IMR-90 (cell line): ENCODE measurements at regions not wholly inside any gene's neighbourhood (a gene's known extent, or its start where the extent isn't known, plus 50 kb on each side); places are given as distances from the start of the nearest gene placed in this dataset.

ENCODE experiments used
- ATAC-seq: fragments of 200-7000 bp; cut with Tn5 transposase; 2 replicates; pipeline ENCODE4 v1.9.1; 2020; ENCODE audit warnings: low read depth, mild to moderate bottlenecking, moderate library complexity
- BruUV-seq: library from RNA; stranded (reverse); fragments of 400-500 nt; replicated peaks from 2 replicates; lab custom pipeline; 2021; lab: Mats Ljungman, UMichigan
- CTCF ChIA-PET: fragments of 300-600 bp; formaldehyde crosslinking; extraction: SDS; loops from one replicate; lab custom pipeline; 2021; ENCODE audit warnings: antibody characterized with exemption; lab: Yijun Ruan, JAX
- POLR2A ChIA-PET: fragments of 300-600 bp; sonication (Branson Sonifier 250); formaldehyde crosslinking; loops from one replicate; lab custom pipeline; 2022; ENCODE audit warnings: antibody characterized with exemption; ENCODE audit not compliant: unreplicated experiment; lab: Charles Lee
- DNase-seq: peaks from one replicate; pipeline ENCODE4 v3.0.0; 2013
- H2AFZ ChIP-seq: replicated peaks from 2 replicates; pipeline ENCODE3; 2013; ENCODE audit warnings: low read length, mild to moderate bottlenecking; ENCODE audit not compliant: poor library complexity
- H2AK5ac ChIP-seq: 2 replicates; pipeline ENCODE4 v1.6.1; 2013; ENCODE audit warnings: low read depth, low read length, inconsistent platforms
- H2AK9ac ChIP-seq: replicated peaks from 2 replicates; pipeline ENCODE3; 2013; ENCODE audit warnings: mild to moderate bottlenecking, low read depth, low read length, moderate library complexity; ENCODE audit not compliant: poor library complexity
- H2BK120ac ChIP-seq: 2 replicates; pipeline ENCODE4 v1.6.1; 2013; ENCODE audit warnings: low read depth, low read length, inconsistent platforms
- H2BK15ac ChIP-seq: 3 replicates; pipeline ENCODE4 v1.6.1; 2013; ENCODE audit warnings: low read depth, low read length, inconsistent platforms
- H2BK20ac ChIP-seq: 2 replicates; pipeline ENCODE4 v1.6.1; 2013; ENCODE audit warnings: low read depth, mild to moderate bottlenecking, inconsistent platforms, low read length, moderate library complexity
- H2BK5ac ChIP-seq: 2 replicates; pipeline ENCODE4 v1.6.1; 2013; ENCODE audit warnings: mild to moderate bottlenecking, low read depth, low read length, inconsistent platforms; ENCODE audit not compliant: poor library complexity, severe bottlenecking
- H3K14ac ChIP-seq: replicated peaks from 2 replicates; pipeline ENCODE4 v1.6.1; 2013; ENCODE audit warnings: low read depth, low read length, inconsistent platforms
- H3K18ac ChIP-seq: 2 replicates; pipeline ENCODE4 v1.6.1; 2013; ENCODE audit warnings: low read depth, low read length, control low read depth
- H3K23ac ChIP-seq: 2 replicates; pipeline ENCODE4 v1.6.1; 2013; ENCODE audit warnings: low read depth, low read length, inconsistent platforms
- H3K27ac ChIP-seq: 2 replicates; pipeline ENCODE4 v1.5.1; 2013; ENCODE audit warnings: mild to moderate bottlenecking, control low read depth, low read length; ENCODE audit not compliant: insufficient read depth
- H3K27me3 ChIP-seq: 2 replicates; pipeline ENCODE4 v1.6.1; 2013; ENCODE audit warnings: low read length; ENCODE audit not compliant: control insufficient read depth, insufficient read depth
- H3K36me3 ChIP-seq: 2 replicates; pipeline ENCODE4 v1.6.1; 2013; ENCODE audit warnings: low read length, mixed read lengths; ENCODE audit not compliant: control insufficient read depth, insufficient read depth
- H3K4ac ChIP-seq: 2 replicates; pipeline ENCODE4 v1.6.1; 2013; ENCODE audit warnings: low read depth, low read length, inconsistent platforms
- H3K4me1 ChIP-seq: 2 replicates; pipeline ENCODE4 v1.6.1; 2013; ENCODE audit warnings: low read length, mixed read lengths; ENCODE audit not compliant: control insufficient read depth, insufficient read depth
- H3K4me2 ChIP-seq: 2 replicates; pipeline ENCODE4 v1.6.1; 2013; ENCODE audit warnings: low read depth, mild to moderate bottlenecking, control low read depth, low read length, moderate library complexity
- H3K4me3 ChIP-seq: 2 replicates; pipeline ENCODE4 v1.5.1; 2013; ENCODE audit warnings: low read depth, mild to moderate bottlenecking, control low read depth, low read length, moderate library complexity; ENCODE audit not compliant: insufficient read depth
- H3K56ac ChIP-seq: 2 replicates; pipeline ENCODE4 v1.6.1; 2013; ENCODE audit warnings: low read length, inconsistent platforms; ENCODE audit not compliant: insufficient read depth; ENCODE audit errors: extremely low read depth
- H3K79me1 ChIP-seq, 2 experiments: 2 replicates each; pipeline ENCODE4 v1.6.1; 2013; ENCODE audit warnings: low read length in 2 of 2, inconsistent platforms in 1 of 2, low read depth in 1 of 2
- H3K9ac ChIP-seq: 2 replicates; pipeline ENCODE4 v1.6.1; 2013; ENCODE audit warnings: low read depth, low read length, control low read depth
- H3K9me1 ChIP-seq: 2 replicates; pipeline ENCODE4 v1.6.1; 2013; ENCODE audit warnings: low read length, inconsistent platforms; ENCODE audit not compliant: insufficient read depth
- H3K9me3 ChIP-seq: 2 replicates; pipeline ENCODE4 v1.6.1; 2013; ENCODE audit warnings: low read length; ENCODE audit not compliant: control insufficient read depth, insufficient read depth
- H4K20me1 ChIP-seq: 2 replicates; pipeline ENCODE4 v1.6.1; 2013; ENCODE audit warnings: low read length, inconsistent platforms; ENCODE audit not compliant: insufficient read depth
- H4K5ac ChIP-seq: 2 replicates; pipeline ENCODE4 v1.6.1; 2013; ENCODE audit warnings: mild to moderate bottlenecking, low read depth, low read length, control low read depth
- H4K8ac ChIP-seq, 2 experiments: 2 replicates each; pipeline ENCODE4 v1.6.1; 2013; ENCODE audit warnings: low read depth in 2 of 2, low read length in 2 of 2, control low read depth in 1 of 2, inconsistent platforms in 1 of 2
- H4K91ac ChIP-seq: 2 replicates; pipeline ENCODE4 v1.6.1; 2013; ENCODE audit warnings: low read depth, low read length, inconsistent platforms; ENCODE audit not compliant: insufficient read depth
- MAFK ChIP-seq: IDR thresholded peaks from 2 replicates; pipeline ENCODE4 v1.6.1; 2012; ENCODE audit warnings: low read depth, low read length, improper control_type of control experiment
- MAZ ChIP-seq: IDR thresholded peaks from 2 replicates; pipeline ENCODE4 v1.6.1; 2012; ENCODE audit warnings: low read depth, mild to moderate bottlenecking, low read length, improper control_type of control experiment, moderate library complexity, borderline replicate concordance
- WGBS, 2 experiments: methylation state at CpG; one replicate each; pipeline versions ENCODE4 v1.1.5 to v1.1.7; 2013; ENCODE audit warnings: missing lambda C conversion rate in 2 of 2; ENCODE audit not compliant: insufficient read length in 1 of 2; ENCODE audit errors: extremely low coverage in 2 of 2; 5-methylcytosine and 5-hydroxymethylcytosine counted together
- dilution Hi-C: fragments of 300-500 bp; cut with HindIII; formaldehyde crosslinking; loops from one replicate; pipeline ENCODE4 v1.14.3; 2018; ENCODE audit warnings: low sequenced_read_pairs; ENCODE audit not compliant: unreplicated experiment
- in situ Hi-C: fragments of 300-500 bp; cut with MboI; formaldehyde crosslinking; loops from 3 replicates; pipeline ENCODE4 v1.14.3; 2019; ENCODE audit warnings: low sequenced_read_pairs, inconsistent platforms, mixed read lengths
- intact Hi-C: fragments of 100-400 bp; cut with micrococcal nuclease; formaldehyde crosslinking; loops from 2 replicates; pipeline ENCODE4 v1.10.0; 2022

DNA sequence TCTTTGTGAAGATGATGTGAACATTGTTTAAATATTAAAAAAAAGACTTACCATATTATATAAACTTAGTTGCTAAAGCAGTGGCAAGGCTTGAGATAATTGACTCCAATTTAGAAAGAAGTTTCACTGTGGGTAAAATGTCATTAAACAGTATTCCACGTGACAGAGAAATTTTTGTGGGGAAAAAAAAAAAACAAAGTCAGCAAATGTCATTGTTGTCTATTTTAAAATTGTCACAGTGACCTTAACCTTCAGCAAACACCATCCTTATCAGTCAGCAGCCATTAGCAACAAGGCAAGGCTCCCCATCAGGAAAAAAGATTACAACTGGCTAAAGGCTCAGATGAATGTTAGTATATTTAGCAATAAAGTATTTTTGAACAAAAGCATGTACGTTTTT lies 99.3 kb upstream of the CDH18 start:
- Histone ChIP-seq H4K5ac (no peak overlapping the region), H2AFZ (no peak overlapping the region), H2BK5ac (no peak overlapping the region), H4K20me1 (no peaks in the 10 kb centered on the region), H3K27ac (no peak overlapping the region), H3K9ac (no peak overlapping the region), H2BK15ac (no peak overlapping the region), H3K36me3 (no peaks in the 10 kb centered on the region), H4K91ac (no peak overlapping the region), H3K79me1 (no peaks in the 10 kb centered on the region), H3K56ac (no peak overlapping the region), H4K8ac (no peak overlapping the region), H3K4me3 (no peak overlapping the region), H3K4ac (no peak overlapping the region), H2AK9ac (no peak overlapping the region), H3K4me1 (no peaks in the 10 kb centered on the region), H3K27me3 (no peaks in the 10 kb centered on the region), H2BK20ac (no peak overlapping the region), H2BK120ac (no peak overlapping the region), H3K14ac (no peak overlapping the region), H3K18ac (no peak overlapping the region), H3K9me3 (no peaks in the 10 kb centered on the region), H3K23ac (no peak overlapping the region), H3K9me1 (no peaks in the 10 kb centered on the region), H2AK5ac (no peak overlapping the region), H3K4me2 (no peak overlapping the region)
- ChIA-PET CTCF (no interaction called here), POLR2A (no interaction called here)
- dilution Hi-C loops, result no loop called here
- ATAC-seq (no peak), DNase-seq (no peak)
- no TSS peak for BruUV-seq
- in situ Hi-C loops, result no loop called here
- TF ChIP-seq MAZ (no peak), MAFK (peak; percentile 42; the same call in 1 of the 2 replicates)
- intact Hi-C loops, result no loop called here
- no CpG with 5 or more reads among the region's 2 CpGs for WGBS, 2 experiments
